KBM-7 (cell line): ENCODE measurements at regions not wholly inside any gene's neighbourhood (a gene's known extent, or its start where the extent isn't known, plus 50 kb on each side); places are given as distances from the start of the nearest gene placed in this dataset.
"Not testable (repeated sequence)": the region's sequence is repeated elsewhere in the genome, so short reads cannot be mapped to it uniquely, and the experiment has no call there.

ENCODE experiments used
- DNase-seq: peaks from one replicate; pipeline ENCODE4 v3.0.0-alpha.2; 2015
- in situ Hi-C: fragments of 300-500 bp; cut with MboI; formaldehyde crosslinking; loops from 2 replicates; pipeline ENCODE4 v1.14.3; 2020; ENCODE audit warnings: low sequenced_read_pairs, low pct_unique_long_range_greater_than_20kb, mixed read lengths

DNA sequence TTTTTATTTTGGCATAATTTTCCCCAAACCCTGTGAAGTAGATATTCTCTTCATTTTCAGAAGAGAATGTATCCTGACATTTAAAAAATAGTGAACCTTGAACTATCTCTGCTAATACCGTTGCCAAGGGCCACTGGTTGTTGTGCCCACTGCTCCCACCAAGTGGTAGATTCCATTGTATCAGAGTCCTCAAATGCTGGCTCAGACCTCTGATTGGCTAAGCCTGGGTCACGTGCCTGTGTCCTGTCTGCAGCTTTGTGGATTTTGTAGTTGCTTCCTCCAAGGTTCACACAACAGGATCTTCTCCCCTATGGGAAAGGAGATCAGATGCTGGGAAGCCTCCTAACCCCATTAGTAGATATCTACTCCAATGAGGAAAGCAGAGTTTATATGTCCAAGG, 104.8 kb upstream of the CASK start:
- in situ Hi-C loops, result no loop called here
- no peak for DNase-seq

DNA sequence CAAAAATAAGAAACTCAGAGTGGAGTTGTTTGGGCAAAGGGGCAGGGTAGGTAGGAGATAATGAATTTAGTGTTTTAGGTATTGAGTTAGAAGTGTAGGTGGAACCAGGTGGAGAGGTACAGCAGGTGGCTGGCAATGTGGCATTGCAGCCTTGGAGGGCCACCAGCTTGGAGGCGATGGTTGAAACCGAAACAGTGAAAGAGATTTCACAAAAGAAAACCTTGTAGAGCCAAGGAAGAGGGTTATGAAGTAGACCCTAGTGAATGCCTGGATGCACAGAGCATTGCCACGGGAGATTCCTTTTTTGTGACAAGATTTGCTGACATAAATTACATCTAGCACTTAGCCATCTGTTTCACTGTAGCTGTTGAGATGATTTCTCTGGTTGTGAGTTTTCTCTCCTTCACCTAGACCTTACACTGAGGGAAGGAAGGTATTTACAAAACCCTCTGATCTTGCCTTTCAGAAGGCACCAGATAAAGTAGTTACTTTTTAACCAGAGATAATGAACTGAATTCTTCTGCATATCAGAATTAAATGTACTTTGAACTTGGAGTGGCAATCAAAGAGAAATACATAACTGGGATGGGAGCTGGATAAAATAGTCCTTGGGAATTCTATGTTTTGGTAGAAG, 104.1 kb upstream of the CASK start:
- DNase-seq, result no peak
- in situ Hi-C loops, result no loop called here

DNA sequence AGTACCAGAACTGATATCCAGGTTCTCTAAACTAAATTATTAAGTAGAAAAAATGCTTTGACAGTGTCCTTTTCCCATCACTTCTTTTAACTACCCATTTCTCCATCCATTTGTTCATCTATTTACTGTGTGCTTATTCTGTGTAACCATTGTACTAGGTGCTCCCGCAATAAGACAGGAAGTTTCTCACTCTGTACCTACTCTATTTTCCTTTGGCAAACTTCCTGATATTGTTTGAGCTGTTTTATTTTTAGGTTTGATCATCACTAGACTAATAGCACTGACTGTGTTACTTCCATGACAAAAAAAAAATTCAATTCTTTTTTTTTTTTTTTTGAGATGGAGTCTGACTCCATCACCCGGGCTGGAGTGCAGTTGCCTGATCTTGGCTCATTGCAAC, 102.5 kb upstream of the CASK start:
- in situ Hi-C loops, result no loop called here

DNA sequence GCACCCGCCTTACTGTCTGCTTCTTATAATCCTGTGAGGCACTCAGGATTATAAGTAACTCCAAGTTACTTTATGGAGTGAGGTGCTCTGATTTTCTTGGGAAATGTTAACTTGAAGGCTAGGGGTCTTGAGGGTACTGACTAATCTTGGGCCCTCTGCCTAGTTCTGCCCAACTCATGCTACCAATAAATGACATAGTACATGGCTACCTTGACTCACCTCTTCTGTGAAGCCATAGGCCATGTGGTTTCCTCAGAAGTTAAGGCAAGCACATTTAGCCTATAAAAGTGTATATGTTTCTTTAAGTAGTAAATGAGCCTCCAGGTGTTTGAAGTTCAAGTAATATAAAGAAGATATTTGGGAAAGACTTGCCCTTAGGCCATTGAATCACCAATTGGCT, 99.8 kb upstream of the CASK start:
- DNase-seq, result no peak
- in situ Hi-C loops, result loop anchor here (25.0 kb wide), 1 partner anchor 236 kb away; no protein-coding TSS in a partner anchor

More for the DNA sequence above, 102.5 kb upstream of the CASK start:
- no peak for DNase-seq

- no peak for DNase-seq
- in situ Hi-C loops, result loop anchor here (25.0 kb wide), 1 partner anchor 235 kb away; no protein-coding TSS in a partner anchor
Observed at GRCh38 chrX:42022158-42022557, 98.8 kb upstream of the CASK start.

DNA sequence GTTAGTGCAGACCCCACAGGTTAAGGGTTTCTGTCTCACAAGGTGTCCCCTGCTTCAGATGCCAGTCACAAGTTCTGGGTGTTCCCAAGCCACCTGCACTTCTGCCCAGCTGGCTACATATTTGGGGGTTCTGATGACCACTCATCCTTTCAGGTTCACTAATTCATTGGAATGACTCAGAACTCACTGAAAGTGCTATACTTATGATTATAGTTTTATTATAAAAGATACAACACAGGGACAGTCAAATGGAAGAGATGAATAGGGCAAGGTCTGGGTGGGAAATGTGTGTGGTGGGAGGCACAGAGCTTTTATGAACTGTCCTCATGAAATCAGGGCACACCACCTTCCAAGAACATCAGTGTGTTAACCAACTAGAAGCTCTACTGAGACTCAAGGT, 97.7 kb upstream of the CASK start:
- DNase-seq, result no peak
- in situ Hi-C loops, result loop anchor here (25.0 kb wide), 1 partner anchor 234 kb away; no protein-coding TSS in a partner anchor

GRCh38 chrX:42020225-42020624, 96.9 kb upstream of the CASK start:
- in situ Hi-C loops, result loop anchor here (25.0 kb wide), 1 partner anchor 233 kb away; no protein-coding TSS in a partner anchor
- no peak for DNase-seq

- in situ Hi-C loops, result loop anchor here (25.0 kb wide), 1 partner anchor 231 kb away; no protein-coding TSS in a partner anchor
- no peak for DNase-seq
Observed at GRCh38 chrX:42017971-42018370, 94.6 kb upstream of the CASK start.

- no peak for DNase-seq
- in situ Hi-C loops, result loop anchor here (25.0 kb wide), 1 partner anchor 214 kb away; no protein-coding TSS in a partner anchor
Observed at GRCh38 chrX:42000836-42001235, 77.5 kb upstream of the CASK start.

DNA sequence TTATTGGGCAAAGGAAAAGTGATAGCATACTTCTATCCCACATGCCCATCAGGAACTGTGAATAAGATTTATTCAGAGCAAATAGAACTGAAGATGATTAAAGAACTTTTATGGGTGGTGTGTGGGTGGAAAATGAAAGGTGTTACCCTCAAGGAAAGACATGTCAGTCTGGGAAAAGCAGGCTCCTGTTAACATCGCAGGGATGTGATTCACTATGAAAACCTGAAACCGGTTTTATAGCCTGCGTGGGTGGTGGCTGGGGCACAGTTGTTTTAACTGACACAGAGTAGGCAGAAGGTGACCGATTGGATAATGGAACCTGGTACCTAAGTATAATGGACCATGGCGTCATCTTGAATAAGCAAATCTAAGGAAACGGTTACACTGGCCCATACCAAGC, 61.3 kb upstream of the CASK start:
- in situ Hi-C loops, result no loop called here
- no peak for DNase-seq

DNA sequence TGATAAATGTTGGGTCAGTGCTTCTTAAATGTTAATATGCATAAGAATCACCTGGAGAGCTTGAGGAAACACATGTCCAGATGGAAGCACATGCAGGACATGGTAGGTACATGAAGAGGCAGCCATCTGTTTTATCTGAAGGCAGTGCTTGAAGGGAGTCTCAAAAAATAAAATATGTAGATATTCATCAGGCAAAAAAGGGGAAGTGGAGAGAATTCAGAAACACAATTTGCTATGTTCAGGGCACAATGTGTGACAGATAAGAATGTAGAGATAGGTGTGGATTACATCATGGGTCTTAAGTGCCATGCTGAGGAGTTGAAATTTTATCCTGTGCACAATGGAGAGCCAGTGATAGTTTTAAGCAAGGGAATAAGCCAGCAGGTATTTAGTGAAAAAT, 59.6 kb upstream of the CASK start:
- in situ Hi-C loops, result no loop called here
- DNase-seq, result peak; percentile 69

- in situ Hi-C loops, result no loop called here
- DNase-seq, result peak; percentile 16
Observed at GRCh38 chrX:41981481-41982013, 58.2 kb upstream of the CASK start.

DNA sequence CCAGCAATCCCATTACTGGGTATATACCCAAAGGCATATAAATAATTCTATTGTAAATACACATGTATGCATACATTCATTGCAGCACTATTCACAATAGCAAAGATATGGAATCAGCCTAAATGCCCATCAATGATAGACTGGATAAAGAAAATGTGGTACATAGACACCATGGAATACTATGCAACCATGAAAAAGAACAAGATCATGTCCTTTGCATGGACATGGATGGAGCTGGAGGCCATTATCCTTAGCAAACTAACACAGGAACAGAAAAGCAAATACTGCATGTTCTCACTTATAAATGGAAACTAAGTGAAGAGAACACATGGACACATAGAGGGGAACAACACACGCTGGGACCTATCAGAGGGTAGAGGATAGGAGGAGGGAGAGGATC, 51.3 kb upstream of the CASK start:
- in situ Hi-C loops, DNase-seq: not testable (repeated sequence)

DNA sequence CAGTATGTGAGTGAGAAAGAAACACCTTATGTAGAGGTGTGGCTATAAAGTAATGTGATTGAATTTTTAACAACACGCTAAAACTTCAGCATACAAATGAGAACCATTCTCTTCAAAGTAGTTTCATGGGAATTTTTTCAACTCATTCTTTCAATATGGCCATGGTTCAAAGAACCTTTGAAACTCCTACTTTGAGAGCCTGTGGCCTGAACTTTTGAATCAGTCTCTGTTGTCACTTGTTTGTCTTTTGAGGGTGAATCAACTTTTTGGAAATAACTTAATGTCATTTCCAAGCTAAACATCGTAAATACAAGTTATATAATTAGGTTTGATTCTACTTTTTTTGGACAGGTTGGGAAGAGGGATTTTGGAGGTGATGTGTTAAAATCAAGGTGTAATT, 49.9 kb upstream of the CASK start:
- in situ Hi-C loops, result no loop called here
- no peak for DNase-seq
